CD4-positive, alpha-beta T cell (primary cell): ENCODE measurements at regions not wholly inside any gene's neighbourhood (a gene's known extent, or its start where the extent isn't known, plus 50 kb on each side); places are given as distances from the start of the nearest gene placed in this dataset.

ENCODE experiments used
- ATAC-seq: fragments of 200-7000 bp; cut with Tn5 transposase; one replicate; pipeline ENCODE4 v1.10.0; 2022; ENCODE audit warnings: mild to moderate bottlenecking; ENCODE audit not compliant: poor library complexity
- CTCF ChIA-PET: fragments of 350-600 bp; sonication (Branson Sonifier 250); formaldehyde crosslinking; loops from one replicate; lab custom pipeline; 2021; ENCODE audit warnings: antibody characterized with exemption, inconsistent platforms; lab: Charles Lee
- POLR2A ChIA-PET: fragments of 350-600 bp; sonication (Branson Sonifier 250); formaldehyde crosslinking; loops from one replicate; lab custom pipeline; 2021; ENCODE audit warnings: antibody characterized with exemption, inconsistent platforms; lab: Charles Lee
- DNase-seq, 14 experiments: peaks; one replicate each; pipeline ENCODE4 v3.0.0-alpha.2; 2013 to 2020; ENCODE audit warnings: mixed read lengths in 2 of 14
- H3K27ac ChIP-seq, 2 donors: one replicate each; pipeline versions ENCODE4 v1.5.1 to v1.7.0; 2013; ENCODE audit warnings: low read length in 2 of 2, low read depth in 1 of 2, mild to moderate bottlenecking in 1 of 2
- H3K27me3 ChIP-seq, 2 experiments: 1 replicate in 1 of 2; 2 replicates in 1 of 2; pipeline versions ENCODE4 v1.6.1 to v1.7.0; 2013; ENCODE audit warnings: low read length in 2 of 2, control low read depth in 1 of 2, mild to moderate bottlenecking in 1 of 2, moderate library complexity in 1 of 2; ENCODE audit not compliant: insufficient read depth in 2 of 2, control insufficient read depth in 1 of 2
- H3K36me3 ChIP-seq: one replicate; pipeline ENCODE4 v1.6.1; 2013; ENCODE audit warnings: low read length, control low read depth; ENCODE audit not compliant: insufficient read depth
- H3K4me1 ChIP-seq: one replicate; pipeline ENCODE4 v1.6.1; 2013; ENCODE audit warnings: low read length, control low read depth; ENCODE audit not compliant: insufficient read depth
- H3K4me3 ChIP-seq: one replicate; pipeline ENCODE4 v1.5.1; 2013; ENCODE audit warnings: mild to moderate bottlenecking, low read length, moderate library complexity
- H3K9me3 ChIP-seq, 2 experiments: 1 replicate in 1 of 2; 2 replicates in 1 of 2; pipeline versions ENCODE4 v1.6.1 to v1.7.0; 2013; ENCODE audit warnings: low read length in 2 of 2, mild to moderate bottlenecking in 2 of 2, control low read depth in 1 of 2, moderate library complexity in 1 of 2; ENCODE audit not compliant: control insufficient read depth in 1 of 2, insufficient read depth in 1 of 2
- H3K27ac Mint-ChIP-seq: one replicate; pipeline ENCODE4 v1.8.0; 2020; ENCODE audit warnings: mixed read lengths
- H3K27me3 Mint-ChIP-seq: one replicate; pipeline ENCODE4 v1.8.0; 2021; ENCODE audit warnings: mixed read lengths
- H3K36me3 Mint-ChIP-seq: one replicate; pipeline ENCODE4 v1.8.0; 2021; ENCODE audit warnings: low read depth, mixed read lengths
- H3K4me1 Mint-ChIP-seq: one replicate; pipeline ENCODE4 v1.8.0; 2021; ENCODE audit warnings: low read depth, mixed read lengths
- H3K4me3 Mint-ChIP-seq: one replicate; pipeline ENCODE4 v1.8.0; 2020; ENCODE audit warnings: mild to moderate bottlenecking, mixed read lengths
- H3K9me3 Mint-ChIP-seq: one replicate; pipeline ENCODE4 v1.8.0; 2020; ENCODE audit warnings: mixed read lengths
- CTCF ChIP-seq: fragments of 200-600 bp; IDR thresholded peaks from one replicate; pipeline ENCODE4 v1.8.0; 2022; ENCODE audit warnings: antibody characterized with exemption, mild to moderate bottlenecking
- intact Hi-C, 2 experiments: fragments of 100-400 bp; cut with DNase I in 1 of 2; cut with micrococcal nuclease in 1 of 2; formaldehyde crosslinking; loops; one replicate each; pipeline versions ENCODE4 v1.15.1 to v1.9.0; 2023 to 2025; cut with DNase I, micrococcal nuclease

GRCh38 chr10:111999205-111999914 is 184.2 kb downstream of the GPAM start:
- H3K4me3 ChIP-seq = no peak overlapping the region
- Mint-ChIP-seq H3K4me3 (no peak overlapping the region), H3K27me3 (peaks cover 13% of the 10 kb centered on the region), H3K36me3 (no peaks in the 10 kb centered on the region), H3K27ac (no peak overlapping the region), H3K4me1 (no peaks in the 10 kb centered on the region), H3K9me3 (no peaks in the 10 kb centered on the region)
- H3K27me3 ChIP-seq = peaks cover 0 to 2% of the 10 kb centered on the region in 2 experiments
- no peak for ATAC-seq
- no peaks in the 10 kb centered on the region for H3K4me1 ChIP-seq
- ChIA-PET CTCF (no interaction called here), POLR2A (no interaction called here)
- no peak for TF ChIP-seq CTCF
- H3K9me3 ChIP-seq = peaks cover 0 to 4% of the 10 kb centered on the region in 2 experiments
- no peak overlapping the region for H3K27ac ChIP-seq
- no peak for DNase-seq
- no peaks in the 10 kb centered on the region for H3K36me3 ChIP-seq
- intact Hi-C loops = no loop called here

DNA sequence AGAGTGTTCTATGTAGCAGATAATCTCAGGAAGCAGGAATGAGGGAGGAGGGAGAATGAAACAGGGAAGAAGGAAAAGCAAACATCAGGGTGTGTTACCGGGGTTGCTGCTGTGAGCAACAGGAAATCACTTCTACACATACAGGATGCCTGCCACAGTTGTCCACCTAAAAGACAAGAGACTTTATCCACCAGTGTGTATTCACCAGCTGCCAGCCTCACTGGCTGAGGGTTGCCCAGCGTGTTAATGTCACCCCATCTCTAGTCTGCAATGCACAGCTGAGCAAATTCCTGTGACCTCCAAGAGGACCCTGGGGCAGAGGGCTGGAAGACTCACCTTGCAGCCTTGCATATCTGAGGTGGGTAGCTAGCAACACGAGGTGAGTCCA is 183.7 kb downstream of the GPAM start:
- H3K4me1 Mint-ChIP-seq = no peaks in the 10 kb centered on the region
- ATAC-seq (no peak), DNase-seq (no peak)
- no peak overlapping the region for H3K27ac ChIP-seq
- intact Hi-C loops = no loop called here
- POLR2A ChIA-PET = no interaction called here
- H3K4me3 Mint-ChIP-seq = no peak overlapping the region
- no peak overlapping the region for H3K27ac Mint-ChIP-seq
- H3K4me3 ChIP-seq = no peak overlapping the region
- H3K27me3 Mint-ChIP-seq = peaks cover 13% of the 10 kb centered on the region
- no peaks in the 10 kb centered on the region for H3K9me3 Mint-ChIP-seq
- CTCF ChIA-PET = no interaction called here
- H3K4me1 ChIP-seq = no peaks in the 10 kb centered on the region
- H3K9me3 ChIP-seq = peaks cover 0 to 4% of the 10 kb centered on the region in 2 experiments
- H3K27me3 ChIP-seq = peaks cover 0 to 2% of the 10 kb centered on the region in 2 experiments
- H3K36me3 ChIP-seq = no peaks in the 10 kb centered on the region
- no peak for TF ChIP-seq CTCF
- no peaks in the 10 kb centered on the region for H3K36me3 Mint-ChIP-seq

DNA sequence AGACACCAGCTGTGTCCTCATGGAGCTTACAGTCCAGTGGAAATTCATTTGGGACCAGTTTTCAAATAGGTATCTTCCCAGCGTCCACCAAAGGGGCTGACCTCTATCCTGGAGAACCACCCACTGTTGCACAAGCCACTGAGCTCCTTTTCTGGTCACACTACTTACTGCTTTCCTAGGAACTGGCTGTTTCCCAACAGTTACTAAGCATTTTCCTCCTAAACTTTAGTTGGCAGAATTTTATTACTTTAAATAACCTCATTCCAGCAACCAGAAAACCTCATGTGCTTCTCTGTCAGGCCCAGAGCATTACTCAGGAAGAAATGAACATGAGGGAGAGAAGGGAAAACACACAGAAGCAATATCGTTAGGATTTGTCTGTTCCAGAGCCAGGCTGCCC is 183.1 kb downstream of the GPAM start:
- DNase-seq (no peak), ATAC-seq (no peak)
- intact Hi-C loops = no loop called here
- Mint-ChIP-seq H3K4me3 (no peak overlapping the region), H3K9me3 (no peaks in the 10 kb centered on the region), H3K27ac (no peak overlapping the region), H3K36me3 (no peaks in the 10 kb centered on the region), H3K27me3 (peaks cover 11% of the 10 kb centered on the region), H3K4me1 (no peaks in the 10 kb centered on the region)
- Histone ChIP-seq H3K4me3 (no peak overlapping the region), H3K36me3 (no peaks in the 10 kb centered on the region), H3K27ac (no peak overlapping the region), H3K4me1 (no peaks in the 10 kb centered on the region), H3K9me3 (peaks cover 0 to 4% of the 10 kb centered on the region in 2 experiments), H3K27me3 (peaks cover 0 to 2% of the 10 kb centered on the region in 2 experiments)
- POLR2A ChIA-PET = no interaction called here
- CTCF ChIA-PET = no interaction called here
- TF ChIP-seq CTCF = no peak
